BE2C (cell line): ENCODE measurements at regions not wholly inside any gene's neighbourhood (a gene's known extent, or its start where the extent isn't known, plus 50 kb on each side); places are given as distances from the start of the nearest gene placed in this dataset.

Source experiments
- DNase-seq: peaks from one replicate; pipeline ENCODE4 v3.0.0-alpha.2; 2020
- H3K27me3 ChIP-seq: fragments of 250-450 bp; sonication (Bioruptor Pico); 2 replicates; pipeline ENCODE4 v1.5.1; 2020; ENCODE audit warnings: mild to moderate bottlenecking
- H3K36me3 ChIP-seq: fragments of 250-450 bp; sonication (Bioruptor Pico); 2 replicates; pipeline ENCODE4 v1.5.1; 2020; ENCODE audit warnings: mild to moderate bottlenecking
- H3K4me1 ChIP-seq: fragments of 250-450 bp; sonication (Bioruptor Pico); 2 replicates; pipeline ENCODE4 v1.5.1; 2020
- H3K4me3 ChIP-seq: 2 replicates; pipeline ENCODE4 v1.5.1; 2011; ENCODE audit warnings: low read depth, low read length
- H3K9me3 ChIP-seq: fragments of 250-450 bp; sonication (Bioruptor Pico); 2 replicates; pipeline ENCODE4 v1.5.1; 2020
- CTCF ChIP-seq: IDR thresholded peaks from 2 replicates; pipeline ENCODE4 v1.5.1; 2012; ENCODE audit warnings: mild to moderate bottlenecking, low read depth, low read length

GRCh38 chr22:49137206-49137840 lies 690.4 kb downstream of the BRD1 start:
- Histone ChIP-seq H3K36me3 (no peaks in the 10 kb centered on the region), H3K4me3 (no peak overlapping the region), H3K9me3 (peaks cover 3% of the 10 kb centered on the region; the same call in 1 of the 2 replicates), H3K4me1 (no peaks in the 10 kb centered on the region), H3K27me3 (no peaks in the 10 kb centered on the region)
- no peak for TF ChIP-seq CTCF
- DNase-seq: no peak

- no peak for TF ChIP-seq CTCF
- no peaks in the 10 kb centered on the region for H3K27me3 ChIP-seq
- H3K36me3 ChIP-seq: no peaks in the 10 kb centered on the region
- H3K4me3 ChIP-seq: no peak overlapping the region
- no peak for DNase-seq
- H3K4me1 ChIP-seq: no peaks in the 10 kb centered on the region
- H3K9me3 ChIP-seq: peaks cover 3% of the 10 kb centered on the region; the same call in 1 of the 2 replicates
These were observed 690.9 kb downstream of the BRD1 start for GRCh38 chr22:49136816-49137180.

GRCh38 chr22:49136041-49136815 lies 691.4 kb downstream of the BRD1 start:
- DNase-seq: no peak
- no peak for TF ChIP-seq CTCF
- no peaks in the 10 kb centered on the region for H3K27me3 ChIP-seq
- no peak overlapping the region for H3K4me3 ChIP-seq
- H3K36me3 ChIP-seq: no peaks in the 10 kb centered on the region
- H3K4me1 ChIP-seq: no peaks in the 10 kb centered on the region
- 0 out of 2 replicates have a peak, but pooled peaks cover 3% of the 10 kb centered on the region for H3K9me3 ChIP-seq

GRCh38 chr22:49134076-49134475 lies 693.6 kb downstream of the BRD1 start:
- no peaks in the 10 kb centered on the region for H3K27me3 ChIP-seq
- 0 out of 2 replicates have a peak, but pooled peaks cover 3% of the 10 kb centered on the region for H3K9me3 ChIP-seq
- no peak overlapping the region for H3K4me3 ChIP-seq
- H3K4me1 ChIP-seq: no peaks in the 10 kb centered on the region
- no peak for TF ChIP-seq CTCF
- no peak for DNase-seq
- H3K36me3 ChIP-seq: no peaks in the 10 kb centered on the region

- TF ChIP-seq CTCF: no peak
These were observed 694.1 kb downstream of the BRD1 start for GRCh38 chr22:49133541-49133940.

GRCh38 chr22:49132009-49132408 lies 695.7 kb downstream of the BRD1 start:
- H3K27me3 ChIP-seq: no peaks in the 10 kb centered on the region
- 0 out of 2 replicates have a peak, but pooled peaks cover 3% of the 10 kb centered on the region for H3K9me3 ChIP-seq
- H3K36me3 ChIP-seq: no peaks in the 10 kb centered on the region
- DNase-seq: no peak
- H3K4me1 ChIP-seq: no peaks in the 10 kb centered on the region
- no peak overlapping the region for H3K4me3 ChIP-seq
- TF ChIP-seq CTCF: no peak

More at GRCh38 chr22:49133541-49133940, 694.1 kb downstream of the BRD1 start:
- H3K9me3 ChIP-seq: 0 out of 2 replicates have a peak, but pooled peaks cover 3% of the 10 kb centered on the region
- DNase-seq: no peak
- H3K27me3 ChIP-seq: no peaks in the 10 kb centered on the region
- no peaks in the 10 kb centered on the region for H3K4me1 ChIP-seq
- no peak overlapping the region for H3K4me3 ChIP-seq
- no peaks in the 10 kb centered on the region for H3K36me3 ChIP-seq
